ENCODE measurements at regions not wholly inside any gene's neighbourhood (a gene's known extent, or its start where the extent isn't known, plus 50 kb on each side); places are given as distances from the start of the nearest gene placed in this dataset.
"Not testable (repeated sequence)": the region's sequence is repeated elsewhere in the genome, so short reads cannot be mapped to it uniquely, and the experiment has no call there.

DNA sequence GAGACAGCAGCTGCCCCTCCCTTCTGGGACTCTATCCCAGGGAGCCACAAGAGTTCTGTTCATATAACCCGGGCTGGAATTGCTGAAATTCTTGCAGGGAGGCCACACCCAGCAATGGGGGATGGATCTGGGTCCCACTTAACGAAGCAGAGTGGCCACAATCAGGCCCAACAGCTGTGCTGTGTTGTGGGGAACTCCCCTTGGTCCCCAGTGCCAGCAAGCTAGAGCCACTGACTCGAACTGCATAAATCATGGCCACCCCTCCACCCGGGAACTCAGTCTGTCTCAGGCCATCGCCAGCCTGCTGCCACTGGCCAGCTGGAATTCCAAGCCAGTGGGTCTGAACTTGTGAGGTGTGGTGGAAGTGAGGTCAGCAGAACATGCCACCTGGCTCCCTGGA is 111.1 kb downstream of the KLF8 start:
- no peak overlapping the region for H3K27ac ChIP-seq
- no peak for DNase-seq (ENCODE audit: low read depth, low spot score)

DNA sequence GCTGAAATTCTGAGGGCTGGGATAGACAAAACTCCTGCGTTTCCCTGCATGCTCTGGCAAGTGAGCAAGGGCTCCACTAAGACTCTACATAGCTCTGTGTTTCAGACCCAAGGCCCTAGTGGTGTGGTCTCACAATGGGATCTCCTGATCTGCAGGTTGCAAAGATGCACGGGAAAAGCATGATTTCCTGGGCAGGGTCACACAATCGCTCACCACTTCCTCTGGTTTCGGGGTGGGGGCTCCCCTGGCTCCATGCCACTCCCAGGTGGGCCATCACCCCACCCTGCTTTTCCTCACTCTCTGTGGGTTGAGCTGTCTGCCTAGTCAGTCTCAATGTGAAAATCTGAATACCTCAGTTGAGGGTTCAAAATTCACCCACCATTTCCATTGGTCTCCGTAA is 111.5 kb downstream of the KLF8 start:
- no peak for DNase-seq (ENCODE audit: low read depth, low spot score)
- H3K27ac ChIP-seq: no peak overlapping the region

DNA sequence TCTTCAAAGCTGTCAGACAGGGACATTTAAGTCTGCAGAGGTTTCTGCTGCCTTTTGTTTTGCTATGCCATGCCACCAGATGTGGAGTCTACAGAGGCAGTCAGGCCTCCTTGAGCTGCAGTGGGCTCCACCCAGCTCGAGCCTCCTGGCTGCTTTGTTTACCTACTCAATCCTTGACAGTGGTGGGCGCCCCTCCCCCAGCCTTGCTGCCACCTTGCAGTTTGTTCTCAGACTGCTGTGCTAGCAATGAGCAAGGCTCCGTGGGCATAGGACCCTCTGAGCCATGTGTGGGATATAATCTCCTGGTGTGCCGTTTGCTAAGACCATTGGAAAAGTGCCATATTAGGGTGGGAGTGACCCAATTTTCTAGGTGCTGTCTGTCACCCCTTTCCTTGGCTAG is 126.0 kb downstream of the KLF8 start:
- not testable (repeated sequence) for DNase-seq (ENCODE audit: low read depth, low spot score); H3K27ac ChIP-seq

DNA sequence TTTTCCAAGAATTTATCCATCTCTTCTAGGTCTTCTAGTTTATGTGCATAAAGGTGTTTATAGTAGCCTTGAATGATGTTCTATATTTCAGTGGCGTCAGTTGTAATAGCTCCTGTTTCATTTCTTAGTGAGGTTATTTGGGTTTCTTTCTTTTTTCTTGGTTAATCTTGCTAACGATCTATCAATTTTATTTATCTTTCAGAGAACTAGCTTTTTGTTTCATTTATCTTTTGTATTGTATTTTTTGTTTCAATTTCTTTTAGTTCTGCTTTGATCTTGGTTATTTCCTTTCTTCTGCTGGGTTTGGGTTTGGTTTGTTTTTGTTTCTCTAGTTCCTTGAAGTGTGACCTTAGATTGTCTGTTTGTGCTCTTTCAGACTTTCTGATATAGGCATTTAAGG is 133.0 kb downstream of the KLF8 start:
- DNase-seq (ENCODE audit: low read depth, low spot score); H3K27ac ChIP-seq: not testable (repeated sequence)

DNA sequence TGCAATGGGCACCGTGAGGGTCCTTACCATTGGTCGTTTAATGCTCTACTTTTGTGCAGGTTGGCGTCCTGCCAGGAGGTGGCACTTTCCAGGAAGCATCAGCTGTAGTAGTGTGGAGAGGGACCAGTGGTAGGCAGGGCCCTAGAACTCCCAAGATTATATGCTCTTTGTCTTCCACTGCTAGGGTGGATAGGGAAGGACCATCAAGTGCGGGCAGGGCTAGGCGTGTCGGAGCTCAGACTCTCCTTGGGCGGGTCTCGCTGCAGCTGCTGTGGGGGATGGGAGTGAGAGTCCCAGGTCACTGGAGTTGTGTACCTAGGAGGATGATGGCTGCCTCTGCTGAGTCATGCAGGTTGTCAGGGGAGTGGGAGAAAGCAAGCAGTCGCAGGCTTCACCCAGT is 134.7 kb downstream of the KLF8 start:
- H3K27ac ChIP-seq: no peak overlapping the region
- no peak for DNase-seq (ENCODE audit: low read depth, low spot score)

DNA sequence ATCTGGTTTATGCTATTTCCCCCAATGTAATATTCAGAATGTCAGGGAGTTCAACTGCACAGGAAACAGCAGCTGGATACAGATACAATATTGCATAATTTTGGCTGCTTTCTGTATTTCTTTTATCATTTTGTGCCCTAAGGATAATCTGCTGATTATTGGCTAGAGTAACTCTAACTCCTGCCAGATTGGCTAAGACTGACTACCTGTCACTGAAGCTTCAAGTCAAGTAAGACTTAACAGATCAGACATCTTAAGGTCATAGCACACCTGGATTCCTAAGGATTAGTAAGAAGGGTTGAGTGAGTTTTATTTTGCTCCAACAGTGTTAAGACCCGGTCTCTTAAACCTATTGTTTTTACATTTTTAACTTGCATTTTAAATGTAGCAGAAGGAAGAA is 136.8 kb downstream of the KLF8 start:
- DNase-seq (ENCODE audit: low read depth, low spot score): no peak
- H3K27ac ChIP-seq: no peak overlapping the region

DNA sequence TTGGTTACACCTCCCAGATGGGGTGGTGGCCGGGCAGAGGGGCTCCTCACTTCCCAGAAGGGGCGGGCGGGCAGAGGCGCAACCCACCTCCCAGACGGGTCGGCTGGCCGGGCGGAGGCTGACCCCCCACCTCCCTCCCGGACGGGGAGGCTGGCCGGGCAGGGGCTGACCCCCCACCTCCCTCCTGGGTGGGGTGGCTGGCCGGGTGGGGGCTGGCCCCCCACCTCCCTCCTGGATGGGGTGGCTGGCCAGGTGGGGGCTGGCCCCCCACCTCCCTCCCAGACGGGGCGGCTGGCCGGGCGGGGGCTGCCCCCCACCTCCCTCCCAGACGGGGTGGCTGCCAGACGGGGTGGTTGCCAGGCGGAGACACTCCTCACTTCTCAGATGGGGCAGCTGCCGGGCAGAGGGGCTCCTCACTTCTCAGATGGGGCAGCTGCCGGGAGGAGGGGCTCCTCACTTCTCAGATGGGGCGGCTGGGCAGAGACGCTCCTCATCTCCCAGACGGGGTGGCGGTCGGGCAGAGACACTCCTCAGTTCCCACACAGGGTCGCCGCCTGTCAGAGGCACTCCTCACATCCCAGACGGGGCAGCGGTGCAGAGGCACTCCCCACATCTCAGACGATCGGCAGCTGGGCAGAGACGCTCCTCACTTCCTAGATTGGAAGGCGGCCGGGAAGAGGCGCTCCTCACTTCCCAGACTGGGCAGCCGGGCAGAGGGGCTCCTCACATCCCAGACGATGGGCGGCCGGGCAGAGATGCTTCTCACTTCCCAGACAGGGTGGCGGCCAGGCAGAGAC is 148.0 kb downstream of the KLF8 start:
- not testable (repeated sequence) for DNase-seq (ENCODE audit: low read depth, low spot score); H3K27ac ChIP-seq

DNA sequence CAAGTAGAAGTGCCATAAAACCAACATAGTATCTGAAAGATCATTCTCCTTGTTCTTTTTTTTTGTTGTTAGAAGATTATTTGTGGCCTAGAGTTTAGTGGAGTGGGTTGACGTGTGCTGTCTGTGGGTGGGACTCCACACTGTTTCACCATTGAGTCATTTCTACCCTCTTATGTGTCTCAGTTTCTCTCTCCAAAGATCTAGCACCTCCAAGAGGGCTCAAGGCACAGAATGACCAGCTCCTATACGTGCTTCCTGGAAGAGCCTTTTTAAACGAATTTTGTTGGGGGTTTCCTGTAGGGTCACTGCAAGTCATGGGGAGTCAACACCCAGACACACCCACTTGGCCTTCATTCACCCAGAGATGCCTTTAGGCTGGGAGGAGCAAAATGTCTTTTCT is 150.1 kb downstream of the KLF8 start:
- no peak overlapping the region for H3K27ac ChIP-seq
- DNase-seq (ENCODE audit: low read depth, low spot score): no peak

DNA sequence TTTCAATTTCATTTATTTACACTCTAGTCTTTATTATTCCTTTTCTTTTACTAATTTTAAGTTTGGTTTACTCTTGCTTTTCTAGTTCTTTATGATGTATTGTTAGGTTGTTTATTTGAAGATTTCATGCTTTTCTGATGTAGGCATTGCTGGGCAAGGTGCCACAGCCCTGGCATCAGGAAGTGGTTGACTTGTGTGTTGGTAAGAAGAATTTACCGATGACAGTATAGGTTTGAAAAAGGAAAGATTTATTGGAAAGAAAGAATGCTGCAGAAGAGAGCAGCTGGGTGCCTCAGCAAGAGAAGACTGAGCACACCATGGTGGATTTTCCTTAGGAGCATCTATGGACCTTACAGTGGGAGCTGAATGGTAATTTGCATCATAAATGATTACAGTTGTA is 153.2 kb downstream of the KLF8 start:
- DNase-seq (ENCODE audit: low read depth, low spot score): peak; percentile 12
- no peak overlapping the region for H3K27ac ChIP-seq

DNA sequence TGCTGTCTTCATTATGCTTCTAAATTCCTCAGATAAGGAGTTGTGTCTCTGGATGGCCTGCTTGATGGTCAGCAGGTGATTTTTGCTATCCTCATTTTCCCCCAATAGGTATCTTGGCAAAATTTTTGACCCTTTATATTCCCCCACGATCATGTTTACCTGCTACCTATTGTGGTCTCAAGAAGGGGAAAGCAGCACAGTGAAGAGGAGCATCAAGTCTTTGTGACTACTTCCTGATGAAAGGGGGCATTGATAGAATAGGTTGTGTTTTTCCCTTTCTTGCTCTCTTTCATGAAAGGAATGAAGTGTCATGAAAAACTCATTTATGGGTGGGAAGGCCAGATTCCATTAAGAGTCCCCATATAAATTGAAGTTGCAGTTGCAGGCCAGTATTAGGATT is 153.8 kb downstream of the KLF8 start:
- DNase-seq (ENCODE audit: low read depth, low spot score): no peak
- no peak overlapping the region for H3K27ac ChIP-seq

DNA sequence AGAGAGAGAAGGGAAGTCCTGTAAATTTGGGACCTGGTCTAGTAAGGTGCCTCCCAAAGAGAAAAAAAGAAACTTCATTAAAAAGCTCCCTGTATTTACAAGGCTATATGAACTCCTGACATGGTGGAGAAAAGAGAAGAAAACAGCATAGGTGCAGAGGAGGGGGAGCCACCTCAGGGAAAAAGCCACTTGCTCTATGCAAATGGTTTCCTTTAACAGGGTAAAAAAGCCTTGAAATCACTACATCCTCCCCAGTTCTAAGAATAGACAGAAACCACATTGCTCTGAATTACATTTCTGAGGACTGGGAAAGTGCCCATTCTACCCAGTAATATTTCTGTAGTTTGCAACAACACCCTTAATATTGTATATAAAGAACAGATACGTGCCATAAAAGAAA is 165.5 kb downstream of the KLF8 start:
- no peak overlapping the region for H3K27ac ChIP-seq

DNA sequence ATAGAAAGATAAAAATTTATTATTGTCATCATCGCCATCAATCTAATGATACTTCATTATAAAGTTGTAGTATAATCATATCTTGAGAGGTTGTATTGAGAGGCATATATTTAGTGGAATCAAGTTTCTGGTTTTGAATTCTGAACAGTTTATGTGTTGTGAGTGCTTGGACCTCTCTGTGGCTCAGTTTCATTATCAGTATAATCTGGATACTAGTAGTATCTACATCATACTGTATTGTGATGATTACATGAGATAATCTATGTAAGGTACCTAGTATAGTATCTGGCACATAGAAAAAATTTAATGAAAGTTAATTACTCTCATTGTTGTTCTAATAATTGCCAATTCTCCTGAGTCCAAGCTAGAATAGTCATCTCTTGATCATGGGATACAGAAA is 161.2 kb upstream of the UBQLN2 start:
- H3K27ac ChIP-seq: no peak overlapping the region
- DNase-seq (ENCODE audit: low read depth, low spot score): no peak

More for the DNA sequence above, 165.5 kb downstream of the KLF8 start:
- DNase-seq (ENCODE audit: low read depth, low spot score): no peak

DNA sequence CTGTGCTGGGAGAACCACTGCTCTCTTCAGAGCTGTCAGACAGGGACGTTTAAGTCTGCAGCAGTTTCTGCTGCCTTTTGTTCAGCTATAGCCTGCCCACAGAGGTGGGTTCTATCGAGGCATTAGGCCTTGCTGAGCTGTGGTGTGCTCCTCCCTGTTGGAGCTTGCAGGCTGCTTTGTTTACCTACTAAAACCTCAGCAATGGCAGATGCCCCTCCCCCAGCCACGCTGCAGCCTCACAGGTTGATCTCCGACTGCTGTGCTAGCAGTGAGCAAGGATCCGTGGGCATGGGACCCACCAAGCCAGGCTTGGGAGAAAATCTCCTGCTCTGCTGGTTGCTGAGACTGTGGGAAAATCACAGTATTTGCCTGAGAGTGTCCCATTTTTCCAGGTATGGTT is 133.8 kb upstream of the UBQLN2 start:
- H3K27ac ChIP-seq: no peak overlapping the region
- no peak for DNase-seq (ENCODE audit: low read depth, low spot score)

DNA sequence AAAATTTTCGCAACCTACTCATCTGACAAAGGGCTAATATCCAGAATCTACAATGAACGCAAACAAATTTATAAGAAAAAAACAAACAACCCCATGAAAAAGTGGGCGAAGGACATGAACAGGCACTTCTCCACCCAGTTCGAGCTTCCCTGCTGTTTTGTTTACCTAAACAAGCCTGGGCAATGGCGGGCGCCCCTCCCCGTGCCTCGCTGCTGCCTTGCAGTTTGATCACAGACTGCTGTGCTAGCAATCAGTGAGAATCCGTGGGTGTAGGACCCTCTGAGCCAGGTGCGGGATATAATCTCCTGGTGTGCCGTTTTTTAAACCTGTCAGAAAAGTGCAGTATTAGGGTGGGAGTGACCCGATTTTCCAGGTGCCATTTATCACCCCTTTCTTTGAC is 111.4 kb upstream of the UBQLN2 start:
- not testable (repeated sequence) for DNase-seq (ENCODE audit: low read depth, low spot score); H3K27ac ChIP-seq

DNA sequence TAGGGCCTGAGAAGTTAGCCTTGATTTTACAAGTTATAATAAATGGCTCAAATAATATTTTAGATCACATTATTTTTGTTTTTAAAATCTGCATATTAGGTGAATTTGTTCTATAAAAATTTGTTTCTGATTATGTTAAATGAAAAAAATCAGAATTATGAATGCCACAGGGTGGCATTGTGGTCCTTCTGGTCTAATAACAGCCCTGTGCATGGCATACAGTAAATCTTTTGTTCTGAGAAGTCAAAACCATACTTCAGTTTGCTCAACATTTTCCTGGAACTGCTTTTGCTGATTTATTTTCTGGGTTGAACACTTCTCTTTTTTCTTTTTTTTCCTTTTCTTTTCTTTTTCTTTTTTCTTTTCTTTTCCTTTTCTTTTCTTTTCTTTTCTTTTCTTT is 101.0 kb upstream of the UBQLN2 start:
- no peak overlapping the region for H3K27ac ChIP-seq
- DNase-seq (ENCODE audit: low read depth, low spot score): no peak

DNA sequence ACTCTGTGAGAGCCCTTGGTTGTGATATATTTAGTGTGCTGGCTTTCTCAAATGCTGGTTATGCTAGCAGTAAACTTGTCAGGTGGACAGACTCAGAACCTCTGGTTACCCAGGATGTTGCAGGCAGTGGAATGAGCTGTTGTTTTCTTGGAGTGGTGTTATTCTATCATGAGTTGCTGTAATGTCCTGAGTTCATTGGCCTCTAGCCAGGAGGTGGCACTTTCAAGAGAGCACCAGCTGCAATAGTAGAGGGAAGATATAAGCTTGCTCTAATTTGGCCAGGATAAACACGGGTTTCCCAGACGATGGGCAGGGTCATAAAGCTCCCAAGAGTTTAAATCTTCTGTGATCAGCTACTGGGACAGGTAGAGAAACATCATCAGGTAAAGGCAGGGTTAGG is 95.0 kb upstream of the UBQLN2 start:
- no peak for DNase-seq (ENCODE audit: low read depth, low spot score)
- no peak overlapping the region for H3K27ac ChIP-seq

DNA sequence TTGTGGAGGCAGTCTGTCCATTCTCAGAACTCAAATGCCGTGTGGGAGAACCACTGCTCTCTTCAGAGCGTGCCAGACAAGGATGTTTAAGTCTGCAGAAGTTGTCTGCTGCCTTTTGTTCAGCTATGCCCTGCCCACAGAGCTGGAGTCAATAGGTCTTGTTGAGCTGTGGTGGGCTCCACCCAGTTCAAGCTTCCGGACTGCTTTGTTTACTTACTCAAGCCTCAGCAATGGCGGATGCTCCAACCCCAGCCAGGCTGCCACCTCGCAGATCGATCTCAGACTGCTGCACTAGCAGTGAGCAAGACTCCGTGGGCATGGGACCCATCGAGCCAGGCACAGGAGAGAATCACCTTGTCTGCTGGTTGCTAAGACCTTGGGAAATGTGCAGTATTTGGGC is 68.5 kb upstream of the UBQLN2 start:
- not testable (repeated sequence) for H3K27ac ChIP-seq; DNase-seq (ENCODE audit: low read depth, low spot score)

DNA sequence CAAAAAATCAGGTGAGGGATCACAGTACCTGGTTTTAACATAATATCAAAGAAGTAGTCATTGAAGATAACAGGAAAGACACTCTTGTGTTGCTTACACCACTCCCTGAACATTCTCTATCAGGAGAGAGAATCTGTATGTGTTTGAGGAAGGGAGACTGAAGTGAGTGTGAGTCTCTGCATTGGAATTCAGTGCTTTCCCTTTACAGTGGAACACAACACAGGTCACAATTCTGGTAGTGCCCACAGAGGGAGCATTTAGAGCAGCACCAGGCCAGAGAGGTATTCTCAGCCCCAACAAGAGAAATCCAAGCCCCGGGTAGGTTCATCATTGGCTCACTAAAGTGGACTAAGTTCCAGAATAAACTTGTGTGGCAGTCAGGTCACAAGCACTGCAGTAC is 64.7 kb upstream of the UBQLN2 start:
- H3K27ac ChIP-seq: peak overlapping the region; percentile 67
- DNase-seq (ENCODE audit: low read depth, low spot score): no peak

DNA sequence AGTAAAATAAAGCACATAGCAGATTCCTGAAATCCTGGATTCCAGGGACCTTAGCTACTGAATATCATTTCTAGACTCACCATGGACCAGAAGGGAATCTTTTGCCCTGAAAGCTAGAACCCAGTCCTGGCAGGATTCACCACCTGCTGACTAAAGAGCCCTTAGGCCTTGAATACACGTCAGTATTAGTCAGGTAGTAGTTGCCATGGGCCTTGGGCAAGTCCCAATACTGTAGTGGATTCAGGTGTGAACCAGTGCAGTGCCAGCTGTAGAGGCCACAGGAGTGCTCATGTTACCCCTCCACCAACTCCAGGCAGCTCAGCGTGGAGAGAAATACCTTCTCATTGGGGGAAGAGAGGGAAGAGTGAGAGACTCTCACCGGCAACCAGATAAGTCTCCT is 64.1 kb upstream of the UBQLN2 start:
- DNase-seq (ENCODE audit: low read depth, low spot score): no peak
- peak overlapping the region; percentile 67 for H3K27ac ChIP-seq

DNA sequence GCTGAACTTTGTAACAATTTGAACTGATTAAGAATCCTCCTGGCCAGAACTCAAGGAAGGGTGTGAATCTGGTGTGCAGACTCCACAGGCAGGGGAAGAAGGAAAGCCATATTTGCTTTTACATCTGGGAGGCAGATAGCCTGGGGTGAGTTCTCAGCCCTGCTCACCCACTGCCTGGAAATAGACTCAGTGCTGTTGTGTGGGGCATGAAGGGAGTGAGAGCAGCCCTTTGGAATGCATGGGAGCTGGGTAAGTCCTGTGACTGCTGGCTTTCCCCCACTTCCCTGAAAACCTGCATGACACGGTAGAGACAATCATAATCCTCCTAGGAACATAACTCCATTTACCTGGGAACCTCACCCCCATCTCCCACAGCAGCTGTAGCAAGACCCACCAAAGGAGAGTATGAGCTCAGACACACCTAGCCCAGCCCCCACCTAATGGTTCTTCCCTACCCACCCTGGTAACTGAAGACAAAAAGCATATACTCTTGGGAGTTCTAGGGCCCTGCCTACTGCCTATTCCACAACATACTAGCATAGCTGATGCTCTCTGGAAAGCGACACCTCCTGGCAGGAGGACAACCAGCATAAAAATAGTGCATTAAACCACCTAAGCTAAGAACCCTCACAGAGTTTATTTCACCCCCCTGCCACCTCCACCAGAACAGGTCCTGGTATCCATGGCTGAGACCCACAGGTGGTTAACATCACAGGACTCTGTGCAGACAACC is 59.3 kb upstream of the UBQLN2 start:
- DNase-seq (ENCODE audit: low read depth, low spot score): peak; percentile 60
- peak overlapping the region; percentile 77 for H3K27ac ChIP-seq

DNA sequence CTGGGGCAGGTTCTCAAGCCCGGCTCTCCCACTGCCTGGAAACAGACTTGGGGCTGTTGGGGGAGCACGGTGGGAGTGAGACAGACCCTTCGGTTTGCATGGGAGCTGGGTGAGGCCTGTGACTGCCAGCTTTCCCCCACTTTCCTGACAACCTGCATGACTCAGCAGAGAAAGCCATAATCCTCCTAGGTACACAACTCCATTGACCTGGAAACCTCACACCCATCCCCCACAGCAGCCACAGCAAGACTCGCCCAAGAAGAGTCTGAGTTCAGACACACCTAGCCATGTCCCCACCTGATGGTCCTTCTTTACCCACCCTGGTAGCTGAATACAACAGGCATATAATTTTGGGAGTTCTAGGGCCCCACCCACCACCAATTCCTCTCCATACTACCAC is 57.6 kb upstream of the UBQLN2 start:
- H3K27ac ChIP-seq: no peak overlapping the region
- DNase-seq (ENCODE audit: low read depth, low spot score): no peak
